NT2/D1 (cell line): ENCODE measurements at regions not wholly inside any gene's neighbourhood (a gene's known extent, or its start where the extent isn't known, plus 50 kb on each side); places are given as distances from the start of the nearest gene placed in this dataset.

Experiments
- SUZ12 ChIP-seq: IDR thresholded peaks from 2 replicates; pipeline ENCODE4 v1.6.1; 2011; ENCODE audit not compliant: insufficient read length, insufficient read depth; ENCODE audit errors: extremely low read depth
- YY1 ChIP-seq: IDR thresholded peaks from 2 replicates; pipeline ENCODE4 v1.6.1; 2011; ENCODE audit not compliant: insufficient read length, insufficient read depth

GRCh38 chr1:101120868-101121267 lies 95.3 kb upstream of the DPH5 start:
- TF ChIP-seq YY1 (no peak), SUZ12 (no peak)
